T-helper 2 cell treated with Interferon-gamma antibody and Interleukin-4, amounts not matched to agents 100 ng/mL and 5 ng/mL, for 36 hours (primary cell): ENCODE measurements at regions not wholly inside any gene's neighbourhood (a gene's known extent, or its start where the extent isn't known, plus 50 kb on each side); places are given as distances from the start of the nearest gene placed in this dataset.

Experiments used
- intact Hi-C: fragments of 100-400 bp; cut with micrococcal nuclease; formaldehyde crosslinking; loops from one replicate; pipeline ENCODE4 v1.15.1; 2023

DNA sequence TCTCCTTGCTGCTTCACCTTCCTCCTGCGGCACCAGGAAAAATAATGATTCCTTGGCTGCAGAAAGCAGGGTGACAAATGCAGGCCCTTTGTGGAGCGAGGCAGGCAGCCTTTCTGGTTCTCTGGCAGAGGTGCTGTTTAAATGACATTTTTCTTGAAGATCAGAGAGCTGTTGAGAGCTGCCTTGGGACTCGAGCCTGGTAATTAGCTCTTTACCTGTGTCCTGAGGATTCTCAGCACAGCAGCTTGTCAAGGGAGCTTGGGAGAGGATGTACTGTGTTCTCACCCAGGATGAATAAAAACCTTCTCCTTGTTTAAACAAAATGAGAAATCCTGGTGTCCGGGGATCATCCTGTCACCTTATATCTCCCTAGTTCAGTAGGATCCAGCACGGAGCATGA, 204.0 kb downstream of the AACS start:
- intact Hi-C loops, result no loop called here

DNA sequence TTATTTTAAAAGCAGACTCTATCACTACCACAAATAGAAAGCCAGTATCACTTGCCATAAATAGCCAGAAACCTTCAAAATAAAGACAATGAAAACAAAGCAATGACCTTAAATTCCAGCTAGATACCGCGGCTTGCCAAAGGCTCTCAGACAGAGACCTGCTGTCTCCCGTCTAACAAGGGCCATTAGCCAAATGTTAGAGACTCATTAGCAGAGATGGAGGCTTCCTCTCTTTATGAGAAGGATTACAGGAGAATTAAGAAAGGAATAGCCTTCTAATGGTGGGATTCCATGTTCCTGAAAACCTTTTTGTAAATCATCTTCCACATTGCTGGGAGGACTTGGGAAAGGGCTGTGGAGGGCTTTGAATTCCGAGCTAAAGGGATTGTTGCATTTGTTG, 206.7 kb downstream of the AACS start:
- intact Hi-C loops, result no loop called here

DNA sequence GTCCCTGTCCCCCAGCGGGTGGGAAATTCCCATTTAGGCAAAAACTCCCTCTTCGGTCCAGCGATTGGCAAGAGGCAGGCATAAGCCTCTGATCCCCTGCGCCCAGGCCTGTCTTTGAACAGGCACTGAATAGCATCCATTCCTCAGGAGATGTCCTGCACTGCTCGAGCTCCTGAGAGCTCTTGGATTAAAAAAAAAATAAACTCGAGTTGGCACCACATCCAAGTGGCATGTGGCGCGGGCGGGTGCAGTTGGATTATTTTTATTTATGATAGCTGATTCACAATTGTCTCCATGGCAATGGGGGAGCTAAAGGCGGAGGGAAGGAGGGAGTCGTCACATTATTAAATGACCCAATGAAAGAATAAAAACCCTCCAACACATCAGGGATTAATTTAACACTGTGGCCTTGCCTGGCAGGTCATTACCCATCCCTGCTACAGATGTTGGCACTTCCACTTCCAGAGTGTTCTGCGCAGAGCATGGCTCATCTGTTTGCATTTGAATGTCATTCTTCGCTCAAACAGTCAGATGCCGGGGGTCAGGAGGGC, 207.2 kb downstream of the AACS start:
- intact Hi-C loops, result no loop called here

DNA sequence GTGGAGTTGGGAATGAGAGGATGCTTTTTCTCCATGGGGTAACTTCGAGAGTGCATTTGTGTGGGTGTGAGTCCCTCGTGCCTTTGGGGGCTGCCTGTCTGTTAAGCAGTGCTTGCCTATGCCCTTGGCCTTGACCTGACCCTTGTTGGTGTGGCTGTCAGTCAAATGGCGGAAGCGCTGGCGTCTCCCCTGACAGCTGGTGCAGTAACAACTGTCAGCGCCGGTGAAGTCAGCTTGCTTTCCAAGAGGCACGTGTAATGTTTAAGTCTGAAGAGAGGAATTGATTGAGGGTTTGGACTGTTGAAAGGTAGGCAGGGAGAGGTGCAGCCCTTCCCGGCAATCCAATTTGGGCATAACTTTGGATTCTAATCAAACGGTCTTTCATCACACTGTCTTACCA, 211.3 kb downstream of the AACS start:
- intact Hi-C loops, result no loop called here

DNA sequence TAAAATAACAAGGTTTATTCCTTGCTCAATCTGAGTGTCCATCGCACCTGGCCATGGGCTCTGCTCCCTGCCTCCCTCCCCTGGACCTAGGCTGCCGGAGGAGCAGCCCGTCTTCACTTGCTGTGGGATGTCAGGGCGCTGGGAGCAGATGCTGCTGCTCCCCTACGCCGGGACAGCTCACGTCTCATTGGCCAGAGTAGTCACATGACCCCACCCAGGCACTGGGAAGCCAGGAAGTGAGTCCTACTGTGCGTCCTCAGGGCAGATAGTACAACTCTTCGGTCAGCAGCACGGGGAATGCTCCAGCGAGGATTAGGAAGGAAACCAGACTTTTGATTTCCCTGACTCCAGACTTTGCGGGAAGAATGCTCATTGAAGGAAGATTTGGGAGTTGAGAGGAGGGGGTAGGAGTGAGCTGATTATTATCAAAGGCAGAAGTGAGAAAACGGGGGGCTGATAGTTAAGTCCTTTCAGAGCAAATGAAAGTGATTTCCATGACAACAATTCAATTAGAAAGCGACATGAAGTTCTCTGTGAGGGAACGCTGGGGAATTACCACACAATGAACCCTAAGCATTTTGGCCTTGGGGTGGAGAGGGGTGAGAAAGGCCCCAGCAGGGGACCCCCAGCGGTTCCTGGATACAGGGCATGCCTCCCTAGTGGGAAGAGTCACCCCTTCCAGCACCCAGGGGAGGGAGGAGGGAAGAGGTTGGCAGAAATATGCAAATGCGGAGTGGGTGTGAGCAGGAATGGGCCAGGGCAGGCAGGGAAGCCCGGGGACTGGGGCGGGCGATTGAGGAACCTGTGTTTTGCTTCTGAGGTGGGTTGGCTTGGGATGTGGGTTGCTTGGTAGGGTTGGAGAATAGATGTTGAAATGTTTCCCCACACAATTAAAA, 215.5 kb downstream of the AACS start:
- intact Hi-C loops, result no loop called here

DNA sequence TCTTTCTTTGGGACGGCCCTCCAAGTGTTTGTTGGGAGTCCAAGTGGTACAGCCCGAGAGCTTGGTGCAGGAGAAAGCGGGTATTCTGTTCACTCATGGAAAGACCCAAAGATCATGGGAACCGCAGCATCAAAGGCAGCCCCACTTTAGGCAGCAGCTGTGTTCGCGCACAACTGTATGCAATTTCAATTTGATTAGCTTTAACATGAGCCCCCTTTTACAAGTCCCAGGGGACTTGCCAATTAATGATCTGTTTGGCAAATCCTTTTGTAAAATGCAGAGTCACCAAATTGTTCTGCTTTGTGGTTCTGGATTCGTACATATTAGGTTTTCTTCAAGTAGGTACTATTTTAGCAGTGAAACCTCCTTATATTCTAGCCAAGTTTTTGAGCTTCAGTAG, 217.7 kb downstream of the AACS start:
- intact Hi-C loops, result no loop called here

DNA sequence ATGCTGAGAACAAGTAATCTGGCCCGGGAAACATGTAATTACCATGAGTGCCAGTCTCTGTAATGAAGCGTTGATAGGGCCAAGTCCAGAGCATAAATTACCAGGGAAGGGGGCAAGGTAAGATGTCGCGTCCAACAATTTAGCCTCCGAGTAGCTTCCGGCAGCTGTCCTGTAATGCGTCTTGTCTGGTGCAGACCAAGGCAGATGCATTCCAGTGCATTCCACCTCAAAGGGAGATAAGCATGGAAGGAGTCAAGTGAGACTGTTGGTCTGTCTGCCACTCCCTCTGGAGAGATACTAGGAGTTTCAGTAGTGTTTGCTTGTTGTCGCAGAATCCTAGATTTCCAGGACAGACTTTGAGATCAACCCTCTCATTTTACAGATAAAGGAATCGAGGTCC, 218.3 kb downstream of the AACS start:
- intact Hi-C loops, result no loop called here

DNA sequence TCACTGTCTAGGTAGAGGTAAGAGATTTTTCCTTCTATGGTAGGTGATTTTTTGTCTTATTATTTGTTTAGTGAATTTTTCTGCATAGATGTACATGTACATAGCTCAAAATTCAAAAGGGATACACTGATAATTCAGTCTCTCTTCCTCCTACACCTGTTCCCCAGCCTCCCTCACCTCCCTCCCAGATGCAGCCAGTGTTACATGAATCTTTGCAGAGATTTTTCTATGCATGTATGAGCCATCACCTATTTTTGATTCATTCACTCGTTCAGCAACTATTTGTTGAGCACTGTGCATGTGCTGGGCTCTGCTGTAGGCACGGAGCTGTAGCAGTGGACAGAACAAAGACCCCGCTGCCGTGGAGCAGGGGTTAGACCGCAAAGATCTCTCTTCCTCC, 218.9 kb downstream of the AACS start:
- intact Hi-C loops, result no loop called here

DNA sequence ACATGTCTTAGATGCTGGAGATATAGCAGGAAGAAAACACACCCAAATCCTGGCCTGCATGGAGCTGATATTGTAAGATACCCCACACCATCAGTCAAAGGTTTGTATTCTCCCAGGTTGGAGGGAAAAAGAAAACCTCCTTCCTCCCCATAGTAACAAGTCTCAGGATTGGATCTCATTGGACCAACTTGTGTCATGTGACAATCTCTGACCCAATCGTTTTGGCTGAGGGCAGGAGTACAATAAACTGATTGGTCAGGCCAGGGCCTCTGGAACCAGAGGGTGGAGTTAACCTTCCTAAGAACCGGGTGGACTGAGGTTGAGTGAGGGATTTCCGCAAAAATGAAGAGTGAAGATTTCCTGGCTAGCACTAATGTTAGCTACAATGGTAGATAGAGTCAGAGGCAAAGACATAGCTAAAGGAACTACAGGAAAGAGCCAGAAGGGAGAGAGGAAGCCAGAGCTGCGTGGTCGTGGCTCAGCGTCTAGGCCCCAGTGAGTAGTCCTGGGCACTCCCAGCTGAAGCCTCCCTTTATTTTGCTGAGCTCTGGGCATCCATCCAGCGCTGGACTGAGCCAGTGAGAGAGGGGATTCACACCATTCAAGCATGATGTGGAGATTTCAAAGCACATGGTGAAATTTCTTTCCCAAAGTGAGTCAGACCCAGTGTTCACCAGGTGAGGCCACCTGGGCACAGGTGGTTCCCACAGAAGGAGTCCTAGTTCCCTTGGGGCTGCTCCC, 219.9 kb downstream of the AACS start:
- intact Hi-C loops, result no loop called here

DNA sequence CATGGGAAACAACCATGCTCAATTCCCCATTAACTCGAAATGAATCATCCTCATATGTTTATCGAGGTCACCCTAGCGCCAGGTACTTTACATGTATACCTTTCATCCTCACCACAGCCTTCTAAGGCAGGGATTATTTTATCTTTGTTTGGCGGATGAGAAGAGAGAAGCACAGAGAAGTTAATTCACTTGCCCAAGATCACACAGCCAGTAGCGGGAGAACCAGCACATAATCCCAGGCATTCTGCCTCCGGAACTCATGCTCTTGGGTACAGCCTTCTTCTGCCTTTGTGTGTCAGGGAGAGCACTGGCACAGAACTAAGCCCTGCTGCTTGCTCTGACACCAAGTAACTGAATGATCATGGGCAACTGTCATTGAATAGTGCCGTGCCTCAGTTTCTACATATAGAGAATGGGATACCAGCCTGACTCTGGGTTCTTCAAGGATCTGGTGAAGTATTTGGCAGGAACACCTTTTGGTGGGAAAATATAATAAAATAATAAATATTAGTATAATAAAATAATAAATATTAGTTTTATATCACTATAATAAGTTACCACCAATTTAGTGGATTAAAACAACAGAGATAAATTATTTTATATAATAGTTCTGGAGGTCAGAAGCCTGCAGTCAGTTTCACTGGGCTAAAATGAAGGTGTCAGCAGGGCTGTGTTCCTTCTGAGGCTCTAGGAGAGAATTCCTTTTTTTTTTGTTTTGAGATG, 220.9 kb downstream of the AACS start:
- intact Hi-C loops, result no loop called here

DNA sequence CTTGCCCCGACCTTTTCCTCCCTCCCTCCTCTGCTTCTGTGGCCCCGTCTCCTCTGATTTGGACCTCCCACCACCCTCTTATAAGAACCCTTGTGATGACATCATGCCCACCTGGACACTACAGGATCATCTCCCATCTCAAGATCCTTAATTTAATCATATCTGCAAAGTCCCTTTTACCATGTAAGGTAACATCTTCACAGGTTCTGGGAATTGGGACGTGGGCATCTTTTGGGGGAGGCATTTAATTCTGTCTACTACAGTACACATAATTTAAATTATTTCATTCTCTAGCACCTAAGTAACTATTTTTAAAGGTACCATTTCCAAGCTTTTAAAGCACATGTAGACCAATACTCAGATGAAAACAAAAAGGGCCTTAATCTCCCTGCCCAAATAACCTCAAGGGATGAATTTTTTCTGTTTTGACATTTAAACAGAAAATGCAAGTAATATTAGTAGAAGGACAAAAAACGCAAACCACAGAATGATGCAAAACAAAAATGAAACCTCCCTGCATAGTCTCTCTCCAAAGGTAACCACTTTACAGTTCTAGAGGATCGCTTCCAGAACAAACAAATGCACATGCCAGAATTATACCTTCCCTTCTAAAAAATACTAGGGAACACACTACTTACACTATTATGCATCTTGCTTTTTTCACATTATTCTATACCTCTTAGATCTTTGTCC, 222.1 kb downstream of the AACS start:
- intact Hi-C loops, result no loop called here

DNA sequence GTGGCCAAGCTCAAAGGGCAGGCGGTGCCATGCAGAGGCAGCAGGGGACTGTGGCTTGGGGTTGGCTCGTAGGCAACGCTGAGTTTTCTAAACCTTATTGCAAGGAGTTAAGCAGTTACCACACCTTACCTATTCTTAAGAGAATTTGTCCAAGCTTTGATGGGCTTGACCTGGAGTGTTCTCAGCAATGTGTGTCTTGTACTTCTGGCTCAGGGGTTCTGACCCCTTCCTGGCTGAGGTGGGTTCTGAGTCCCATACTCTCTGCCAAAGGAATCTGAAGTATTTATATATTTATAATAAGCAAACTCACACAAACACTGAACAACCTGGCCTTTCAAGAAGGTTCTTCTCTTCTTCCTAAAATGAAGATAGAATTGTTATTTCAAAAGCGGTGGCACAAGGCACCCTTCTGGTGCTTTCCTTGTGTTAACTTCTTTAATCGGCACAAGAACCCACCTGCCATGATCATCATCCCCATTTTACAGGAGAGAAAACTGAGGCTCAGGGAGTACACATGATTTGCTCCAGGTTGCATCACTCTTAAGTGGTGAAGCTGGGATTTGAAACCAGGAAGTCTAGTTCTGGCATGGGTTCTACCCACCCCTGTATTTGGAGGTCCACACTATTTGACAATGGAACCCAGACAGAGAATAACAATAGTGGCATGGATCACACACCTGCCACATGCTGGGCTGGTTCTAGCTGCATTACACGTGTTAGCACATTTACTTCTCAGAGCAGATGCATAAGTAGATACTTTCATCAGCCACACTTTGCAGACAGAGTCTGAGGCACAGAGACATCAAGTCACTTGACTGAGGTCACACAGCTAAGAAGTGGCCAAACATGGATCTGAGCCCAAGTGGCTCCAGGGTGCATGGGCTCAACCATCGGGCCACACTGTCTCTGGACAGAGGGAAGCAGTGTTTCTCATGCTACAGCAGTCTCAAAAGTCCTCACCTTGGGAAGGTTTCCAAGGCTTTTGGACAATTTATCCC, 224.0 kb downstream of the AACS start:
- intact Hi-C loops, result no loop called here

DNA sequence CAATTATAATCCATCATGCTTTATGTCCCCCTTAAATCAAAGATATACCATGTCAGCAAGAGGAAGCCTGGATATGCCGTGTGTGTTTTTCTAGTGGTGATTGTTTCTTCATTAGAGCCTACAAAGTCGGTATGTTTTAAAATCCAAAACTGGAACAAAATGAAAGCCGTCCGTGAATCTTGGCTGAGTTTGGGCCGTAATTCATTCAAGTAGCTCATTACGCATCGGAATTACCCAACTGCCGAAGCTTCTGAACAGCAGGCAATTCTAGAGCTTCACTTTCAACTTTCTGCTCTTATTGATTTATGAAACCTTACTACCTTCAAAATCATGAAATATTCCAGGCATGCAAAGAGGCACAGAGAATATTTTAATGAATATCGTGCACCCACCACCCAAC, 224.7 kb downstream of the AACS start:
- intact Hi-C loops, result no loop called here

DNA sequence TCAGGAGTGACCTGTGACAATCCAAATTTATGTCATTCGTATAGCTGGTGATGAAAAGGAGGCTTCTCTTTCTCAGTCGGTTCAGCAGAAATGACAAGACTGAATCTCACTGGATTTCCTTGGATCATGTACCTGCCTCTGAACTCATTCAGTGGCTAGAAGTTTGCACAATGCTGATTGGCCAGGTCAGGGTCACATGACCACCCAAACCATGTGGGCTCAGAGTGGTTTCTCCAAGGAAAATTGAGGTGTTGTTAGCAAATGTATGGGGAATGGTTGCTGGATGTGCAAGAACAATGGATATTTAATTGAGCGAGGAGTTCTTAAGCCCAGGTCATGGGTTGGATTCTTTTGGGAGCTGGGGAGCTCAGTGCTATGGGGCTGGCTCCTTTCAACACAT, 227.5 kb downstream of the AACS start:
- intact Hi-C loops, result no loop called here

DNA sequence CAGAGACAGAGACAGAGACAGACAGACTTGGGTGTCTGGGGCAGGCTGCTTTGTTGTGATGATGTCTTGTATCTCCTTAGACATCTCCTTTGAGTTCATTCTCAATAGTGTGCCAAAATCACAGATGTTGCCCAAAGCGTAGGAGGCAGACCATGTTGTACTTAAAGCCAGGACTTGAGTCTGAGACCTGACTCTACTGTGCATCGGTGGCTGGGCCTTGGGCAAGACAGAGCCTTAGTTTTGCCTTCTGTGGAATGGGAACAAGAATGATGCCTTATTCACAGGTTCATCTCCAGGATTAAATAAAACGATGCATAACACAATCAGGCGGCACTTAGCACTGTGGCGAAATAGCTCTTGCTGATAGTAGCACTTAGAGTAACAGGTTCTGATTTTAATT, 230.3 kb downstream of the AACS start:
- intact Hi-C loops, result no loop called here

DNA sequence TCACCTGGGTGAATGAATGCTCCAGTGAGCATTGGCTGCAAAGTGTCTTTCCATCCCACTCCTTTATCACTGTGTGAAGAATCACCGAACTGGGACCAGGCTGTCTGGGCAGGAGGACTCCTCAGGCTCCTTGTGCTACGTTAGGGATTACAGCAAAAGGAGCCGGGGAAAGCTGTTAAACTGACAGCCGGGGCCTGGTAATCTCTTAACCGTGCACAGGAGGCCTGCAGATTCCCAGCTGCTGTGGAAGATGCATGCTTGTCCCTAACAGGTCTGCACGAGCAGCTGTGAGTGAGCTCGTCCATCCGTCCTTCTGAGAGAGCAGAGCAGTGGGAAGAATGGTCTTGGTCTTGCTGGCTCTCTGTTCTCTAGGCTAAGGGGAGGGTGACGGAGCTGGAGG, 231.5 kb downstream of the AACS start:
- intact Hi-C loops, result no loop called here

DNA sequence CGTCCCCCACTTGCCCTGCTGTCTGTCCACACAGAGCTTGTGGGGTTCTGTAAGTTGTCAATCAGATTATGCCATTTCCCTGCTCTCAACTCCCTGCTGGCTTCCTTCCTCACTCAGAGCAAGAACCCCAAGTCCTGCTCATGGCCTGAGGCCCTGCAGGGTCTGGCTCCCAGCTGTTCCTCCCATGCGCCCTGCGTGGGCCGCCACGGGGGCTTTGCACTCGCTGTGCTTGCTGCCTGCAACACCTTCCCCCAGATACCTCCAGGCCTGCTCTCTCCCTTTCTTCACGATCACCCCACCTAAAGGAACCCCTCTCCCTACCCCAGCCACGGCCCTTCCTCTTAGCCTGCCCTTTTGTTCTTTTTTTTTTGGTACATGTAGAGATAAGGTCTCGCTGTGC, 234.6 kb downstream of the AACS start:
- intact Hi-C loops, result no loop called here

DNA sequence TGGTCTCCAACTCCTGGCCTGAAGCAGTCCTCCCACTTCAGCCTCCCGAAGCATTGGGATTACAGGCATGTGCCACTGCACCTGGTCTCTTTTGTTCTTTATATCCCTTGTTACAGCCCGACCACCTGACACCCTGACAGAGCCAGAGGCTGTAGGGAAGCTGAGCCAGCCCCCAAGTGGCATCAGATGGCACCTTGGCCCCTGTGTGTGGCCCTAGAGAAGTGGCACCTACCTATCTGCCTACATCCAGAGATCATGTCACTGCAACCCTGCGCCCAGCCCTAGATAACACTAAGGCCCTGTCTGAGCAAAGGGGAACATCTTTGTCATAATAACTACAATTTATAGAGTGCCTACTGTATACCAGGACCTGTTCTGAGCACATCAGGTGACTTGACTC, 235.0 kb downstream of the AACS start:
- intact Hi-C loops, result no loop called here

DNA sequence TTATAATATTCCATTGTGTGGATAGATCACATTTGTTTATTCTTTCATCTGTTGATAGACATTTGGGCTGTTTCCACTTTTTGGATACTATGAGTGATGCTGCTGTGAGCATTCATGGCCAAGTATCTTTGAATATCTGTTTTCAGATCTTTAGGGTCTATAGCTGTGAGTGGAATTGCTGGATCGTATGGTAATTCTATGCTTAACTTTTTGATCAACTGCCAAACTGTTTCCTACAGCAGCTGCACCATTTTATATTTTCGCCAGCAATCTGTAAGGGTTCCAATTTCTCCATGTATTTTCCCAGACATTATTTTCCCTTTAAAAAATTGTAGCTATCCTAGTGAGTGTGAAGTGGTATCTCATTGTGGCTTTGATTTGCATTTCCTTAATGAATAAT, 238.1 kb downstream of the AACS start:
- intact Hi-C loops, result no loop called here

DNA sequence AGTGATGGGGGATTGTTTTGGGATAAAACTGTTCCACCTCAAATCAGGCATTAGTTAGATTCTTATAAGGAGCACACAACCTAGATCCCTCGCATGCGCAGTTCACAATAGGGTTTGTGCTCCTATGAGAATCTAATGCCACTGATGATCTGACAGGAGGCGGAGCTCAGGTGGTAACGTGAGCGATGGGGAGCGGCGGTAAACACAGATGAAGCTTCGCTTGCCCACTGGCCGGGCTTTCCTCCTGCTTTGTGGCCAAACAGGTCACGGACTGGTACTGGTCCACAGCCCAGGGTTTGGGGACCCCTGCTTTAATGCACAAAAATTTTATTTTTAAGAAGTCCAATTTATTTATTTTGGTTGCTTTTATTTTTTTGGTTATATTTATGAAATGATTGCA, 238.8 kb downstream of the AACS start:
- intact Hi-C loops, result no loop called here
